OCI-LY7 (cell line): ENCODE measurements at regions not wholly inside any gene's neighbourhood (a gene's known extent, or its start where the extent isn't known, plus 50 kb on each side); places are given as distances from the start of the nearest gene placed in this dataset.

Experiments
- EZH2phosphoT487 ChIP-seq: fragments of 200-600 bp; sonication (generic); IDR thresholded peaks from 2 replicates; pipeline ENCODE4 v1.6.1; 2018; ENCODE audit warnings: low read depth, borderline replicate concordance, mild to moderate bottlenecking, mixed run types, antibody characterized with exemption, low read length, moderate library complexity, mixed read lengths
- TF ChIP-seq, protein P1 (sequence below): fragments of 200-600 bp; sonication (generic); conservative IDR thresholded peaks from 2 replicates; pipeline ENCODE4 v1.5.1; 2014; ENCODE audit warnings: mild to moderate bottlenecking, antibody characterized with exemption, low read length, moderate library complexity, mixed read lengths

DNA sequence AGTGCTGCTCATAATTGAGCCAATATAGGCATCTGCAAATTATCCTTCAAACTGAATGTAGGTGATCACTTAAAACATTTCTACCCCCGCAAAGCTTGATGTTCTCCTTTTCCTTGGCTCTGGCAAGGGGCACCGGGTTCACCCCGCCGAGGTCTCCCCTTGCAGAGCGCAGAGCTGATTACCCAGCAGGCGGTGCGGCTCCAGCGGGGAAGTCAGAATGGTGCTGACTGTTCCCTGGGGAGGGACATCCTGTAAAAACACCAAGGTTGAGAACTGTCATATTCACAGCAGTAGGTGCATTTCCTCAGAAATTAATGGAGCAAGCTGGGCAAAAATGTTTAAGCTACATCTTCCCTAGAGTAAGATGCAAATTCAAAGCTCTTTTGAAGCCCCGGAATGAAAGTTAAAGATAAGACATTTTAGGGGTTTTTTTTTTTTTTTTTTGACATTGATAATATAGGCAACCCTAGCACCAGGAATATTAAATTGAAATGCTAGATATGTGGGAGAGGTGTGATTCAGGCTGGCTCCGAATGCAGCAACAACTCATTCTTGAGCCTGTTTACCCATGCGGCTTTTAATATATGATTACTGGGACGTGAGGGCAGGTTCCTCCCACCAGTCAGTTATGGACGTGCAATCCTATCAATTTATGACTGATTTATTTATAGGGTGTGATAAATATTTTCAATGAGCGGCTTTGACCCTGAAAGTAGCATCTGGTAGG is 767.3 kb upstream of the TENM3 start:
- TF ChIP-seq EZH2phosphoT487 = no peak
- TF ChIP-seq, protein P1, sequence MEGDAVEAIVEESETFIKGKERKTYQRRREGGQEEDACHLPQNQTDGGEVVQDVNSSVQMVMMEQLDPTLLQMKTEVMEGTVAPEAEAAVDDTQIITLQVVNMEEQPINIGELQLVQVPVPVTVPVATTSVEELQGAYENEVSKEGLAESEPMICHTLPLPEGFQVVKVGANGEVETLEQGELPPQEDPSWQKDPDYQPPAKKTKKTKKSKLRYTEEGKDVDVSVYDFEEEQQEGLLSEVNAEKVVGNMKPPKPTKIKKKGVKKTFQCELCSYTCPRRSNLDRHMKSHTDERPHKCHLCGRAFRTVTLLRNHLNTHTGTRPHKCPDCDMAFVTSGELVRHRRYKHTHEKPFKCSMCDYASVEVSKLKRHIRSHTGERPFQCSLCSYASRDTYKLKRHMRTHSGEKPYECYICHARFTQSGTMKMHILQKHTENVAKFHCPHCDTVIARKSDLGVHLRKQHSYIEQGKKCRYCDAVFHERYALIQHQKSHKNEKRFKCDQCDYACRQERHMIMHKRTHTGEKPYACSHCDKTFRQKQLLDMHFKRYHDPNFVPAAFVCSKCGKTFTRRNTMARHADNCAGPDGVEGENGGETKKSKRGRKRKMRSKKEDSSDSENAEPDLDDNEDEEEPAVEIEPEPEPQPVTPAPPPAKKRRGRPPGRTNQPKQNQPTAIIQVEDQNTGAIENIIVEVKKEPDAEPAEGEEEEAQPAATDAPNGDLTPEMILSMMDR = no peak
